H9 (cell line): ENCODE measurements at regions not wholly inside any gene's neighbourhood (a gene's known extent, or its start where the extent isn't known, plus 50 kb on each side); places are given as distances from the start of the nearest gene placed in this dataset.

ENCODE experiments used
- DNase-seq: peaks from one replicate; pipeline ENCODE4 v3.0.0-alpha.2; 2017
- H2AFZ ChIP-seq: one replicate; pipeline ENCODE4 v1.6.1; 2013; ENCODE audit warnings: mild to moderate bottlenecking, low read length, control low read depth, moderate library complexity
- H2AK5ac ChIP-seq: 2 replicates; pipeline ENCODE4 v1.6.1; 2013; ENCODE audit warnings: low read length, control low read depth, mixed read lengths; ENCODE audit not compliant: insufficient read length
- H2BK120ac ChIP-seq: one replicate; pipeline ENCODE4 v1.6.1; 2013; ENCODE audit warnings: low read depth, mild to moderate bottlenecking, low read length, control low read depth, inconsistent platforms; ENCODE audit not compliant: poor library complexity, severe bottlenecking
- H2BK12ac ChIP-seq: 2 replicates; pipeline ENCODE4 v1.6.1; 2013; ENCODE audit warnings: low read length, control low read depth, mixed read lengths, low read depth; ENCODE audit not compliant: insufficient read length
- H2BK15ac ChIP-seq: 2 replicates; pipeline ENCODE4 v1.6.1; 2013; ENCODE audit warnings: low read depth, low read length, control low read depth
- H2BK20ac ChIP-seq: one replicate; pipeline ENCODE4 v1.6.1; 2013; ENCODE audit warnings: low read depth, mild to moderate bottlenecking, low read length, control low read depth, inconsistent platforms; ENCODE audit not compliant: poor library complexity, severe bottlenecking
- H2BK5ac ChIP-seq: 2 replicates; pipeline ENCODE4 v1.6.1; 2013; ENCODE audit warnings: low read length, control low read depth, mixed read lengths; ENCODE audit not compliant: insufficient read length
- H3K14ac ChIP-seq: 2 replicates; pipeline ENCODE4 v1.6.1; 2013; ENCODE audit warnings: low read length, control low read depth; ENCODE audit not compliant: insufficient read depth
- H3K18ac ChIP-seq: 2 replicates; pipeline ENCODE4 v1.6.1; 2013; ENCODE audit warnings: low read depth, mild to moderate bottlenecking, mixed read lengths, low read length, control low read depth; ENCODE audit not compliant: insufficient read length
- H3K23ac ChIP-seq: 2 replicates; pipeline ENCODE4 v1.6.1; 2013; ENCODE audit warnings: low read length, control low read depth, mixed read lengths, low read depth; ENCODE audit not compliant: insufficient read length
- H3K23me2 ChIP-seq: 2 replicates; pipeline ENCODE4 v1.6.1; 2013; ENCODE audit warnings: low read depth, mild to moderate bottlenecking, mixed read lengths, low read length, control low read depth; ENCODE audit not compliant: insufficient read length, poor library complexity, severe bottlenecking
- H3K27ac ChIP-seq: 2 replicates; pipeline ENCODE4 v1.5.1; 2013; ENCODE audit warnings: low read length, control low read depth, mixed read lengths, low read depth; ENCODE audit not compliant: insufficient read length
- H3K27me3 ChIP-seq: 2 replicates; pipeline ENCODE4 v1.6.1; 2013; ENCODE audit warnings: low read length, control low read depth, inconsistent platforms; ENCODE audit not compliant: insufficient read depth
- H3K4ac ChIP-seq: 2 replicates; pipeline ENCODE4 v1.6.1; 2013; ENCODE audit warnings: low read depth, mild to moderate bottlenecking, control low read depth, inconsistent platforms, low read length, moderate library complexity
- H3K4me1 ChIP-seq: 2 replicates; pipeline ENCODE4 v1.6.1; 2013; ENCODE audit warnings: low read length, control low read depth, inconsistent platforms; ENCODE audit not compliant: insufficient read depth
- H3K4me2 ChIP-seq: 2 replicates; pipeline ENCODE4 v1.6.1; 2013; ENCODE audit warnings: low read length, control low read depth, mixed read lengths; ENCODE audit not compliant: insufficient read length, insufficient read depth
- H3K56ac ChIP-seq: 2 replicates; pipeline ENCODE4 v1.6.1; 2013; ENCODE audit warnings: low read depth, mild to moderate bottlenecking, mixed read lengths, low read length, control low read depth; ENCODE audit not compliant: insufficient read length
- H3K79me1 ChIP-seq: 2 replicates; pipeline ENCODE4 v1.6.1; 2013; ENCODE audit warnings: low read depth, mild to moderate bottlenecking, moderate library complexity, low read length, control low read depth, inconsistent platforms; ENCODE audit not compliant: insufficient read depth, poor library complexity, severe bottlenecking
- H3K79me2 ChIP-seq: 2 replicates; pipeline ENCODE4 v1.6.1; 2013; ENCODE audit warnings: low read length, control low read depth, inconsistent platforms; ENCODE audit not compliant: insufficient read depth
- H3K9ac ChIP-seq: 2 replicates; pipeline ENCODE4 v1.6.1; 2013; ENCODE audit warnings: low read length, control low read depth, mixed read lengths; ENCODE audit not compliant: insufficient read length; ENCODE audit errors: extremely low read depth
- H3K9me3 ChIP-seq: one replicate; pipeline ENCODE4 v1.6.1; 2013; ENCODE audit warnings: low read depth, low read length, inconsistent platforms; ENCODE audit not compliant: control insufficient read depth
- H3T11ph ChIP-seq: one replicate; pipeline ENCODE4 v1.6.1; 2013; ENCODE audit warnings: mild to moderate bottlenecking, low read length, control low read depth, inconsistent platforms
- H4K20me1 ChIP-seq: one replicate; pipeline ENCODE4 v1.6.1; 2013; ENCODE audit not compliant: control insufficient read depth, insufficient read length, insufficient read depth
- H4K5ac ChIP-seq: 2 replicates; pipeline ENCODE4 v1.6.1; 2013; ENCODE audit warnings: low read depth, mild to moderate bottlenecking, mixed read lengths, low read length, control low read depth; ENCODE audit not compliant: insufficient read length
- H4K8ac ChIP-seq: replicated peaks from 2 replicates; pipeline ENCODE4 v1.6.1; 2013; ENCODE audit warnings: low read length, control low read depth, mixed read lengths, low read depth; ENCODE audit not compliant: insufficient read length
- H4K91ac ChIP-seq: 2 replicates; pipeline ENCODE4 v1.6.1; 2013; ENCODE audit warnings: low read depth, mild to moderate bottlenecking, moderate library complexity, mixed read lengths, low read length, control low read depth; ENCODE audit not compliant: insufficient read length
- H3K27ac Mint-ChIP-seq, 3 experiments: 2 replicates in 2 of 3; 3 replicates in 1 of 3; pipeline ENCODE4 v1.8.0; 2020 to 2021; ENCODE audit warnings: mixed read lengths in 3 of 3, mild to moderate bottlenecking in 1 of 3, moderate library complexity in 1 of 3
- H3K27me3 Mint-ChIP-seq: 2 replicates; pipeline ENCODE4 v1.8.0; 2021; ENCODE audit warnings: low read depth, mild to moderate bottlenecking, moderate library complexity, mixed read lengths
- H3K36me3 Mint-ChIP-seq, 3 experiments: 2 replicates in 2 of 3; 3 replicates in 1 of 3; pipeline ENCODE4 v1.8.0; 2020 to 2021; ENCODE audit warnings: low read depth in 3 of 3, mixed read lengths in 3 of 3; ENCODE audit not compliant: insufficient read depth in 1 of 3
- H3K4me1 Mint-ChIP-seq, 2 experiments: 2 replicates each; pipeline ENCODE4 v1.8.0; 2020; ENCODE audit warnings: mixed read lengths in 2 of 2
- H3K4me3 Mint-ChIP-seq, 2 experiments: 2 replicates in 1 of 2; 3 replicates in 1 of 2; pipeline ENCODE4 v1.8.0; 2020 to 2021; ENCODE audit warnings: mild to moderate bottlenecking in 2 of 2, mixed read lengths in 2 of 2, moderate library complexity in 1 of 2
- H3K9me3 Mint-ChIP-seq, 2 experiments: 2 replicates in 1 of 2; 3 replicates in 1 of 2; pipeline ENCODE4 v1.8.0; 2020; ENCODE audit warnings: mild to moderate bottlenecking in 2 of 2, mixed read lengths in 2 of 2, moderate library complexity in 1 of 2
- TF ChIP-seq, protein P1 (sequence below): fragments of 200-600 bp; sonication (generic); conservative IDR thresholded peaks from 3 replicates; pipeline ENCODE4 v1.8.0; 2021; ENCODE audit warnings: antibody characterized with exemption, mild to moderate bottlenecking

DNA sequence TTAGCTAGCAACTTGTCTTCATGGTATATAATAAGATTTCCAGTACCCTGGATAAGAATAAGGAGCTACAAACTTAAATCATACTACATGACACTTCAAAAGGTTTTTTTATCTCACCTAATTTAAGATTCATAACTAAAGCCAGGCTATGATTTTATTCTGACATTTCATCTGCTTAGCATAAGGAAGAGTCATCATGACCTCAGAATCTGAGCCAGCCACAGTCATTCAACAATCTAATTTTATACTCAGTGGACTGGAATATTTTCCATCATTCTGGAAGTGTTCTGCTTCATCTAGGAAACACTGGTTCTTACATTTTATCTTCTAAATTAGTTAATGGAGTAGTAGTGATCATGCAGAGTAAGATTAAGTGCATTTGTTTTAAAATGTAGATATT is 102.1 kb upstream of the KCND2 start:
- Histone ChIP-seq H3K23me2 (no peaks in the 10 kb centered on the region), H4K20me1 (no peaks in the 10 kb centered on the region), H2AFZ (no peak overlapping the region), H3K4me2 (no peak overlapping the region), H2BK120ac (no peak overlapping the region), H3K23ac (no peak overlapping the region), H2BK12ac (no peak overlapping the region), H3K27ac (no peak overlapping the region), H3K9ac (no peak overlapping the region), H3K9me3 (no peaks in the 10 kb centered on the region), H4K8ac (no peak overlapping the region), H4K91ac (no peak overlapping the region), H3K79me1 (no peaks in the 10 kb centered on the region), H2AK5ac (no peak overlapping the region), H3K79me2 (no peaks in the 10 kb centered on the region), H3K18ac (no peak overlapping the region), H3K56ac (no peak overlapping the region), H2BK15ac (no peak overlapping the region), H4K5ac (no peak overlapping the region), H3K14ac (no peak overlapping the region), H3K4ac (no peak overlapping the region), H2BK20ac (no peak overlapping the region), H3K27me3 (no peaks in the 10 kb centered on the region), H2BK5ac (no peak overlapping the region), H3T11ph (no peak overlapping the region), H3K4me1 (no peaks in the 10 kb centered on the region)
- TF ChIP-seq, protein P1, sequence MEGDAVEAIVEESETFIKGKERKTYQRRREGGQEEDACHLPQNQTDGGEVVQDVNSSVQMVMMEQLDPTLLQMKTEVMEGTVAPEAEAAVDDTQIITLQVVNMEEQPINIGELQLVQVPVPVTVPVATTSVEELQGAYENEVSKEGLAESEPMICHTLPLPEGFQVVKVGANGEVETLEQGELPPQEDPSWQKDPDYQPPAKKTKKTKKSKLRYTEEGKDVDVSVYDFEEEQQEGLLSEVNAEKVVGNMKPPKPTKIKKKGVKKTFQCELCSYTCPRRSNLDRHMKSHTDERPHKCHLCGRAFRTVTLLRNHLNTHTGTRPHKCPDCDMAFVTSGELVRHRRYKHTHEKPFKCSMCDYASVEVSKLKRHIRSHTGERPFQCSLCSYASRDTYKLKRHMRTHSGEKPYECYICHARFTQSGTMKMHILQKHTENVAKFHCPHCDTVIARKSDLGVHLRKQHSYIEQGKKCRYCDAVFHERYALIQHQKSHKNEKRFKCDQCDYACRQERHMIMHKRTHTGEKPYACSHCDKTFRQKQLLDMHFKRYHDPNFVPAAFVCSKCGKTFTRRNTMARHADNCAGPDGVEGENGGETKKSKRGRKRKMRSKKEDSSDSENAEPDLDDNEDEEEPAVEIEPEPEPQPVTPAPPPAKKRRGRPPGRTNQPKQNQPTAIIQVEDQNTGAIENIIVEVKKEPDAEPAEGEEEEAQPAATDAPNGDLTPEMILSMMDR = no peak
- no peak overlapping the region for H3K4me3 Mint-ChIP-seq
- H3K27me3 Mint-ChIP-seq = 0 out of 2 replicates have a peak, but pooled peaks cover 1% of the 10 kb centered on the region
- H3K9me3 Mint-ChIP-seq = peaks cover 6% of the 10 kb centered on the region in 2 experiments; a peak in 4 of 5 replicates
- H3K36me3 Mint-ChIP-seq = peaks cover 4 to 7% (median 5%) of the 10 kb centered on the region in 3 experiments; a peak in 5 of 7 replicates
- H3K4me1 Mint-ChIP-seq = no peaks in the 10 kb centered on the region; a peak in 1 of 4 replicates
- no peak for DNase-seq
- H3K27ac Mint-ChIP-seq = no peak overlapping the region
